ENCODE measurements at regions not wholly inside any gene's neighbourhood (a gene's known extent, or its start where the extent isn't known, plus 50 kb on each side); places are given as distances from the start of the nearest gene placed in this dataset.
"Not testable (repeated sequence)": the region's sequence is repeated elsewhere in the genome, so short reads cannot be mapped to it uniquely, and the experiment has no call there.

DNA sequence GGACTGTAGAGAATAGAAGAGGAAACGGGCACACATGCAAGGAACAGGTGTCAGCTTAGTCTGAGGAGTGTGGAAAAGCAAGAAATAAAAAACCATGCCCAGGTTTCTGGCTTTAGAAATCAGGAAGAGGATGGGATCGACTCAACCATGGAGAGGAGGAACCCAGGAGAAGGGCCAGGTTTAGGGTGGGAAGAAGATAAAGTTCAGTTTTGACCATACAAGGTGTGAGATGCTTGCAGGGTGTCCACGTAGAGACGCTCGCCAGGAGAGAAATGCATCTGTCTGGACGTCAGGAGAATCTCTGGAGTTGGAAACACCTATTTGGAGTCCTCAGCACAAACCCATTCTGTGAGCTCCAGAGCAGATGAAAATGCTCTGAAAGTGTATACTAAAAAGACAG lies 275.1 kb downstream of the CYRIA start:
- Histone ChIP-seq H2AFZ (ENCODE audit: low read depth, low read length) (no peak overlapping the region), H3K9me3 (ENCODE audit: low read length) (no peaks in the 10 kb centered on the region), H3K79me2 (replicated peaks; ENCODE audit: insufficient read depth, low read length) (no peaks in the 10 kb centered on the region), H3K9me2 (ENCODE audit: insufficient read depth, low read length) (no peaks in the 10 kb centered on the region), H3K4me3 (ENCODE audit: low read length) (no peak overlapping the region), H3F3A (ENCODE audit: insufficient read depth, low read length, poor library complexity, severe bottlenecking) (no peaks in the 10 kb centered on the region), H3K9ac (ENCODE audit: low read length) (no peak overlapping the region), H3K27ac (ENCODE audit: low read length) (no peak overlapping the region), H3K36me3 (ENCODE audit: insufficient read depth, low read length) (no peaks in the 10 kb centered on the region), H4K20me1 (ENCODE audit: insufficient read depth) (no peaks in the 10 kb centered on the region), H3K4me2 (ENCODE audit: low read length) (no peak overlapping the region), H3K27me3 (ENCODE audit: insufficient read depth, low read depth, low read length) (no peaks in the 10 kb centered on the region)
- no peak for TF ChIP-seq SMC3 (conservative IDR thresholded peaks at IDR 0.05; ENCODE audit: poor library complexity)
- TF ChIP-seq EP300 (conservative IDR thresholded peaks at IDR 0.05; ENCODE audit: poor library complexity, severe bottlenecking) = no peak

DNA sequence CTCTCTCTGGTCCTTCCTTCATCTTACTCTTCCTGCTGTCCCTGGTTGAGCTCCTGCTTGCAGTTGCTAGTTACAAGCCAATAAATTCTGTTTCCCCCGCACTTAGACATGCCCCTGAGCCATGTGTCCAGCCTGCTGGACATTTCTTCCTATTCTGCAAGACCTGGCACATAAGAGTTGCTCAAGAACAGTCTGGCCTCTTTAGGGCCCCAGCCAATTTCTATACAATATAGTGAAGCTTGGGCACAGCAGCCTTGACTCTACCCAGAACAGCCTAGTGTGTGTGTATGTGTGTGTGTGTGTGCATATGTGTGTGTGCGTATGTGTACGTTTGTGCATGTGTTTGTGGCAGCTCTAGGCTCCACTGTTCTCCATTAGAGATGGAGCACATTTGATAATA lies 276.0 kb downstream of the CYRIA start:
- Histone ChIP-seq H3K4me3 (ENCODE audit: low read length) (no peak overlapping the region), H3K4me2 (ENCODE audit: low read length) (no peak overlapping the region), H3F3A (ENCODE audit: insufficient read depth, low read length, poor library complexity, severe bottlenecking) (no peaks in the 10 kb centered on the region), H3K79me2 (replicated peaks; ENCODE audit: insufficient read depth, low read length) (no peaks in the 10 kb centered on the region), H3K9ac (ENCODE audit: low read length) (no peak overlapping the region), H3K9me2 (ENCODE audit: insufficient read depth, low read length) (no peaks in the 10 kb centered on the region), H3K27ac (ENCODE audit: low read length) (no peak overlapping the region), H4K20me1 (ENCODE audit: insufficient read depth) (no peaks in the 10 kb centered on the region), H2AFZ (ENCODE audit: low read depth, low read length) (no peak overlapping the region), H3K9me3 (ENCODE audit: low read length) (no peaks in the 10 kb centered on the region), H3K27me3 (ENCODE audit: insufficient read depth, low read depth, low read length) (no peaks in the 10 kb centered on the region), H3K36me3 (ENCODE audit: insufficient read depth, low read length) (no peaks in the 10 kb centered on the region)
- TF ChIP-seq SMC3 (conservative IDR thresholded peaks at IDR 0.05; ENCODE audit: poor library complexity) = no peak
- TF ChIP-seq POLR2AphosphoS5 (IDR thresholded peaks at IDR 0.05) = no peak
- TF ChIP-seq EP300 (conservative IDR thresholded peaks at IDR 0.05; ENCODE audit: poor library complexity, severe bottlenecking) = no peak
- no peak for TF ChIP-seq TAF1 (IDR thresholded peaks at IDR 0.05; ENCODE audit: low read depth)

DNA sequence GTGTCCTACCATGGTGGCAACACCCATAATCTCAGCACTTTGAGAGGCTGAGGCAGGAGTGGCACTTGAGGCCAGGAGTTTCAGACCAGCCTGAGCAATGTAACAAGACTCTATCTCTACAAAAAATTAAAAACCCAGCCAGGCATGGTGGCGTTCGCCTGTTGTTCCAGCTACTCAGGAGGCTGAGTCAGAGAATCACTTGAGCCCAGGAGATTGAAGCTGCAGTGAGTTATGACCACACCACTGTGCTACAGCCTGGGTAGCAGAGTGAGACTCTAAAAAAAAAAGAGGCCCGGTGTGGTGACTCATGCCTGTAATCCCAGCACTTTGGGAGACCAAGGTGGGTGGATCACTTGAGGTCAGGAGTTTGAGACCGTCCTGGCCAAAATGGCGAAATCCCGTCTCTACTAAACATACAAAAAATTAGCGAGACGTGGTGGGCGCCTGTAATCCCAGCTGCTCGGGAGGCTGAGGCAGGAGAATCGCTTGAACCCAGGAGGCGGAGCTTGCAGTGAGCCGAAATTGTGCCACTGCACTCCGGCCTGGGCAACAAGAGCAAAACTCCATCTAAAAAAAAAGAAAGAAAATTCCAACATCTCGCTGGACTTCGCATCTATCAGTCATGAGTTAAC lies 277.3 kb downstream of the CYRIA start:
- not testable (repeated sequence) for H3K27ac ChIP-seq (ENCODE audit: low read length); H3K9me3 ChIP-seq (ENCODE audit: low read length); H3K9ac ChIP-seq (ENCODE audit: low read length); H3K4me2 ChIP-seq (ENCODE audit: low read length); H4K20me1 ChIP-seq (ENCODE audit: insufficient read depth); H3K27me3 ChIP-seq (ENCODE audit: insufficient read depth, low read depth, low read length); H2AFZ ChIP-seq (ENCODE audit: low read depth, low read length); H3K9me2 ChIP-seq (ENCODE audit: insufficient read depth, low read length); H3K4me3 ChIP-seq (ENCODE audit: low read length); H3K36me3 ChIP-seq (ENCODE audit: insufficient read depth, low read length); H3K79me2 ChIP-seq (replicated peaks; ENCODE audit: insufficient read depth, low read length); H3F3A ChIP-seq (ENCODE audit: insufficient read depth, low read length, poor library complexity, severe bottlenecking)

DNA sequence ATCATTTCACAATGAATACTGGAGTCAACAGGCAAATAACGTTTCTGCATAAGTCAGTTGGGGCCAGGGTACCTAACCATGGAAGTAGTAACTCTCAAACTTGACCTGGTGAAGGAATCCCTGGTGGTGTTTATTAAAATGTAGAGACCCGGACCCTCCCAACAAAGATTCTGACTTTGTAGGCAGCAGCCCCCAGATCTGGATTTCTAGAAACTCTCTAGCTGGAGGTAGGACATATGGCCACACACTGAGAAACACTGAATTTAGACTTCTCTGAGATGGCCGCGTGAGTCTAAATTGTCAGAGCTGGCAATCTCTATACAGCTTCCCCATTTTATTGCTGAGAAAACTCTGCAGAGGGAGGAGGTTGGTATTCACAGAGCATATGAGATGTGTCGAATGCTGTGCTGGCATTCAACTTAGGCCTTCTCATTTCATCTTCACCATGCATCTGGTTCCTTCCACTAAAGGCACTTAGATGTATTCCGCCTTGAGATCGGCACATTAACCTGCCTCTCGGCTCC lies 278.1 kb downstream of the CYRIA start:
- Histone ChIP-seq H3K27me3 (ENCODE audit: insufficient read depth, low read depth, low read length) (no peaks in the 10 kb centered on the region), H3K9me3 (ENCODE audit: low read length) (no peaks in the 10 kb centered on the region), H3K9me2 (ENCODE audit: insufficient read depth, low read length) (no peaks in the 10 kb centered on the region), H3K4me2 (ENCODE audit: low read length) (no peak overlapping the region), H3F3A (ENCODE audit: insufficient read depth, low read length, poor library complexity, severe bottlenecking) (no peaks in the 10 kb centered on the region), H3K79me2 (replicated peaks; ENCODE audit: insufficient read depth, low read length) (no peaks in the 10 kb centered on the region), H2AFZ (ENCODE audit: low read depth, low read length) (no peak overlapping the region), H3K9ac (ENCODE audit: low read length) (no peak overlapping the region), H4K20me1 (ENCODE audit: insufficient read depth) (no peaks in the 10 kb centered on the region), H3K4me3 (ENCODE audit: low read length) (no peak overlapping the region), H3K36me3 (ENCODE audit: insufficient read depth, low read length) (no peaks in the 10 kb centered on the region), H3K27ac (ENCODE audit: low read length) (no peak overlapping the region)
- TF ChIP-seq EP300 (conservative IDR thresholded peaks at IDR 0.05; ENCODE audit: poor library complexity, severe bottlenecking) (no peak), MXI1 (conservative IDR thresholded peaks at IDR 0.05; ENCODE audit: poor library complexity, severe bottlenecking) (no peak), TAF1 (IDR thresholded peaks at IDR 0.05; ENCODE audit: low read depth) (no peak), POLR2AphosphoS5 (IDR thresholded peaks at IDR 0.05) (no peak), EZH2 (IDR thresholded peaks at IDR 0.05; ENCODE audit: borderline replicate concordance, insufficient read depth, low read length, poor library complexity, severe bottlenecking) (no peak), RAD21 (conservative IDR thresholded peaks at IDR 0.05) (no peak), SMC3 (conservative IDR thresholded peaks at IDR 0.05; ENCODE audit: poor library complexity) (no peak)
- TF ChIP-seq, protein P1, sequence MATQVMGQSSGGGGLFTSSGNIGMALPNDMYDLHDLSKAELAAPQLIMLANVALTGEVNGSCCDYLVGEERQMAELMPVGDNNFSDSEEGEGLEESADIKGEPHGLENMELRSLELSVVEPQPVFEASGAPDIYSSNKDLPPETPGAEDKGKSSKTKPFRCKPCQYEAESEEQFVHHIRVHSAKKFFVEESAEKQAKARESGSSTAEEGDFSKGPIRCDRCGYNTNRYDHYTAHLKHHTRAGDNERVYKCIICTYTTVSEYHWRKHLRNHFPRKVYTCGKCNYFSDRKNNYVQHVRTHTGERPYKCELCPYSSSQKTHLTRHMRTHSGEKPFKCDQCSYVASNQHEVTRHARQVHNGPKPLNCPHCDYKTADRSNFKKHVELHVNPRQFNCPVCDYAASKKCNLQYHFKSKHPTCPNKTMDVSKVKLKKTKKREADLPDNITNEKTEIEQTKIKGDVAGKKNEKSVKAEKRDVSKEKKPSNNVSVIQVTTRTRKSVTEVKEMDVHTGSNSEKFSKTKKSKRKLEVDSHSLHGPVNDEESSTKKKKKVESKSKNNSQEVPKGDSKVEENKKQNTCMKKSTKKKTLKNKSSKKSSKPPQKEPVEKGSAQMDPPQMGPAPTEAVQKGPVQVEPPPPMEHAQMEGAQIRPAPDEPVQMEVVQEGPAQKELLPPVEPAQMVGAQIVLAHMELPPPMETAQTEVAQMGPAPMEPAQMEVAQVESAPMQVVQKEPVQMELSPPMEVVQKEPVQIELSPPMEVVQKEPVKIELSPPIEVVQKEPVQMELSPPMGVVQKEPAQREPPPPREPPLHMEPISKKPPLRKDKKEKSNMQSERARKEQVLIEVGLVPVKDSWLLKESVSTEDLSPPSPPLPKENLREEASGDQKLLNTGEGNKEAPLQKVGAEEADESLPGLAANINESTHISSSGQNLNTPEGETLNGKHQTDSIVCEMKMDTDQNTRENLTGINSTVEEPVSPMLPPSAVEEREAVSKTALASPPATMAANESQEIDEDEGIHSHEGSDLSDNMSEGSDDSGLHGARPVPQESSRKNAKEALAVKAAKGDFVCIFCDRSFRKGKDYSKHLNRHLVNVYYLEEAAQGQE (IDR thresholded peaks at IDR 0.05; ENCODE audit: borderline replicate concordance) = no peak
- TF ChIP-seq, protein P2, sequence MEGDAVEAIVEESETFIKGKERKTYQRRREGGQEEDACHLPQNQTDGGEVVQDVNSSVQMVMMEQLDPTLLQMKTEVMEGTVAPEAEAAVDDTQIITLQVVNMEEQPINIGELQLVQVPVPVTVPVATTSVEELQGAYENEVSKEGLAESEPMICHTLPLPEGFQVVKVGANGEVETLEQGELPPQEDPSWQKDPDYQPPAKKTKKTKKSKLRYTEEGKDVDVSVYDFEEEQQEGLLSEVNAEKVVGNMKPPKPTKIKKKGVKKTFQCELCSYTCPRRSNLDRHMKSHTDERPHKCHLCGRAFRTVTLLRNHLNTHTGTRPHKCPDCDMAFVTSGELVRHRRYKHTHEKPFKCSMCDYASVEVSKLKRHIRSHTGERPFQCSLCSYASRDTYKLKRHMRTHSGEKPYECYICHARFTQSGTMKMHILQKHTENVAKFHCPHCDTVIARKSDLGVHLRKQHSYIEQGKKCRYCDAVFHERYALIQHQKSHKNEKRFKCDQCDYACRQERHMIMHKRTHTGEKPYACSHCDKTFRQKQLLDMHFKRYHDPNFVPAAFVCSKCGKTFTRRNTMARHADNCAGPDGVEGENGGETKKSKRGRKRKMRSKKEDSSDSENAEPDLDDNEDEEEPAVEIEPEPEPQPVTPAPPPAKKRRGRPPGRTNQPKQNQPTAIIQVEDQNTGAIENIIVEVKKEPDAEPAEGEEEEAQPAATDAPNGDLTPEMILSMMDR (IDR thresholded peaks at IDR 0.05; ENCODE audit: poor library complexity, severe bottlenecking) = no peak
